Trophoblast cell (in vitro differentiated cells and primary cell): ENCODE measurements at regions not wholly inside any gene's neighbourhood (a gene's known extent, or its start where the extent isn't known, plus 50 kb on each side); places are given as distances from the start of the nearest gene placed in this dataset.

Experiments
- DNase-seq, 2 donors: peaks; one replicate each; pipeline ENCODE4 v3.0.0-alpha.2; 2016
- H2AFZ ChIP-seq: 2 replicates; pipeline ENCODE4 v1.6.1; 2013; ENCODE audit warnings: low read length, moderate library complexity, mild to moderate bottlenecking; ENCODE audit not compliant: insufficient read depth, poor library complexity
- H2AK5ac ChIP-seq: 2 replicates; pipeline ENCODE4 v1.6.1; 2013; ENCODE audit warnings: mild to moderate bottlenecking, low read length
- H2BK120ac ChIP-seq: 2 replicates; pipeline ENCODE4 v1.6.1; 2013; ENCODE audit warnings: low read length, mild to moderate bottlenecking, moderate library complexity; ENCODE audit not compliant: insufficient read depth, poor library complexity
- H2BK12ac ChIP-seq: 2 replicates; pipeline ENCODE4 v1.6.1; 2013; ENCODE audit warnings: mild to moderate bottlenecking, low read length, moderate library complexity
- H2BK5ac ChIP-seq: 2 replicates; pipeline ENCODE4 v1.6.1; 2013; ENCODE audit warnings: low read length, low read depth, moderate library complexity, mild to moderate bottlenecking; ENCODE audit not compliant: poor library complexity
- H3K14ac ChIP-seq: 2 replicates; pipeline ENCODE4 v1.6.1; 2013; ENCODE audit warnings: mild to moderate bottlenecking, low read length
- H3K18ac ChIP-seq: 2 replicates; pipeline ENCODE4 v1.6.1; 2013; ENCODE audit warnings: mild to moderate bottlenecking, low read length
- H3K23ac ChIP-seq: 2 replicates; pipeline ENCODE4 v1.6.1; 2013; ENCODE audit warnings: low read length
- H3K27ac ChIP-seq: 2 replicates; pipeline ENCODE4 v1.5.1; 2013; ENCODE audit warnings: low read depth, mild to moderate bottlenecking, inconsistent platforms, low read length, moderate library complexity
- H3K27me3 ChIP-seq: 2 replicates; pipeline ENCODE4 v1.6.1; 2013; ENCODE audit warnings: inconsistent platforms, mild to moderate bottlenecking, low read length, moderate library complexity; ENCODE audit not compliant: insufficient read depth
- H3K36me3 ChIP-seq, 2 experiments: 1 replicate in 1 of 2; 2 replicates in 1 of 2; pipeline ENCODE4 v1.6.1; 2013; ENCODE audit warnings: low read length in 2 of 2, mild to moderate bottlenecking in 2 of 2, moderate library complexity in 1 of 2; ENCODE audit not compliant: insufficient read depth in 2 of 2, control insufficient read depth in 1 of 2
- H3K4ac ChIP-seq: 2 replicates; pipeline ENCODE4 v1.6.1; 2013; ENCODE audit warnings: low read depth, mild to moderate bottlenecking, low read length, moderate library complexity
- H3K4me1 ChIP-seq, 2 experiments: 1 replicate in 1 of 2; 2 replicates in 1 of 2; pipeline ENCODE4 v1.6.1; 2013; ENCODE audit warnings: low read length in 2 of 2, mild to moderate bottlenecking in 2 of 2, moderate library complexity in 1 of 2; ENCODE audit not compliant: insufficient read depth in 2 of 2, control insufficient read depth in 1 of 2
- H3K4me2 ChIP-seq: 2 replicates; pipeline ENCODE4 v1.6.1; 2013; ENCODE audit warnings: inconsistent platforms, mild to moderate bottlenecking, low read length, moderate library complexity
- H3K4me3 ChIP-seq: 2 replicates; pipeline ENCODE4 v1.5.1; 2013; ENCODE audit warnings: mild to moderate bottlenecking, low read depth, low read length, inconsistent platforms
- H3K79me1 ChIP-seq: one replicate; pipeline ENCODE4 v1.6.1; 2013; ENCODE audit warnings: low read length
- H3K79me2 ChIP-seq: 2 replicates; pipeline ENCODE4 v1.6.1; 2013; ENCODE audit warnings: low read length, mild to moderate bottlenecking; ENCODE audit not compliant: control insufficient read depth, insufficient read depth, poor library complexity
- H3K9ac ChIP-seq: 2 replicates; pipeline ENCODE4 v1.6.1; 2013; ENCODE audit warnings: mild to moderate bottlenecking, low read length
- H3K9me3 ChIP-seq: 2 replicates; pipeline ENCODE4 v1.6.1; 2013; ENCODE audit warnings: low read depth, mild to moderate bottlenecking, control low read depth, inconsistent platforms, low read length; ENCODE audit not compliant: insufficient read depth
- H4K12ac ChIP-seq: 2 replicates; pipeline ENCODE4 v1.6.1; 2013; ENCODE audit warnings: low read depth, mild to moderate bottlenecking, low read length, moderate library complexity
- H4K8ac ChIP-seq: 2 replicates; pipeline ENCODE4 v1.6.1; 2013; ENCODE audit warnings: low read depth, mild to moderate bottlenecking, low read length, moderate library complexity
- H4K91ac ChIP-seq: one replicate; pipeline ENCODE4 v1.6.1; 2013; ENCODE audit warnings: low read depth, mild to moderate bottlenecking, low read length, moderate library complexity
- WGBS: extraction: QIAGEN DNeasy Blood & Tissue Kit; methylation state at CpG from one replicate; pipeline ENCODE4 v1.1.7; 2013; ENCODE audit warnings: missing lambda C conversion rate; ENCODE audit not compliant: insufficient read length, insufficient coverage; ENCODE audit errors: extremely low coverage; 5-methylcytosine and 5-hydroxymethylcytosine counted together

- H3K9me3 ChIP-seq = no peaks in the 10 kb centered on the region
These were observed 50.9 kb upstream of the CFAP161 start for GRCh38 chr15:81083201-81083600.

More at GRCh38 chr15:81083201-81083600, 50.9 kb upstream of the CFAP161 start:
- H3K18ac ChIP-seq = no peak overlapping the region
- no peaks in the 10 kb centered on the region for H3K4me1 ChIP-seq
- H3K4ac ChIP-seq = no peak overlapping the region
- H3K27me3 ChIP-seq = no peaks in the 10 kb centered on the region
- no peak overlapping the region for H4K8ac ChIP-seq
- H3K9ac ChIP-seq = no peak overlapping the region
- no peak for DNase-seq
- no peak overlapping the region for H2BK12ac ChIP-seq
- H3K4me2 ChIP-seq = no peak overlapping the region
- no CpG with 5 or more reads among the region's 3 CpGs for WGBS
- H4K12ac ChIP-seq = no peak overlapping the region
- H3K4me3 ChIP-seq = no peak overlapping the region
- no peak overlapping the region for H3K27ac ChIP-seq
- no peak overlapping the region for H2AK5ac ChIP-seq
- no peak overlapping the region for H3K14ac ChIP-seq
- H2AFZ ChIP-seq = no peak overlapping the region
- H3K79me2 ChIP-seq = no peaks in the 10 kb centered on the region
- H3K79me1 ChIP-seq = no peaks in the 10 kb centered on the region
- H3K36me3 ChIP-seq = no peaks in the 10 kb centered on the region
- no peak overlapping the region for H4K91ac ChIP-seq
- H2BK5ac ChIP-seq = no peak overlapping the region
- H3K23ac ChIP-seq = no peak overlapping the region
- H2BK120ac ChIP-seq = no peak overlapping the region
